NT2/D1 (cell line): ENCODE measurements at regions not wholly inside any gene's neighbourhood (a gene's known extent, or its start where the extent isn't known, plus 50 kb on each side); places are given as distances from the start of the nearest gene placed in this dataset.

Experiments used
- DNase-seq: peaks from one replicate; pipeline ENCODE4 v3.0.0-alpha.2; 2011; ENCODE audit warnings: low read depth, low spot score
- H3K27me3 ChIP-seq: 2 replicates; pipeline ENCODE4 v1.6.0; 2011; ENCODE audit warnings: mild to moderate bottlenecking; ENCODE audit not compliant: insufficient read length, insufficient read depth
- H3K36me3 ChIP-seq: 2 replicates; pipeline ENCODE4 v1.6.1; 2011; ENCODE audit warnings: mild to moderate bottlenecking, low read length, mixed read lengths; ENCODE audit not compliant: insufficient read depth, insufficient read length
- H3K4me1 ChIP-seq: 2 replicates; pipeline ENCODE4 v1.5.1; 2011; ENCODE audit not compliant: insufficient read depth, insufficient read length
- H3K4me3 ChIP-seq: 2 replicates; pipeline ENCODE4 v1.5.1; 2011; ENCODE audit warnings: low read depth; ENCODE audit not compliant: insufficient read length
- H3K9ac ChIP-seq: 2 replicates; pipeline ENCODE4 v1.6.0; 2011; ENCODE audit warnings: low read depth; ENCODE audit not compliant: insufficient read length
- H3K9me3 ChIP-seq: 2 replicates; pipeline ENCODE4 v1.5.1; 2011; ENCODE audit warnings: mild to moderate bottlenecking, low read length; ENCODE audit not compliant: insufficient read depth
- SUZ12 ChIP-seq: IDR thresholded peaks from 2 replicates; pipeline ENCODE4 v1.6.1; 2011; ENCODE audit not compliant: insufficient read length, insufficient read depth; ENCODE audit errors: extremely low read depth
- YY1 ChIP-seq: IDR thresholded peaks from 2 replicates; pipeline ENCODE4 v1.6.1; 2011; ENCODE audit not compliant: insufficient read length, insufficient read depth
- ZNF274 ChIP-seq: IDR thresholded peaks from 2 replicates; pipeline ENCODE4 v1.6.1; 2011; ENCODE audit warnings: mild to moderate bottlenecking, low read depth, low read length

GRCh38 chr3:73772076-73772886 lies 147.5 kb upstream of the PDZRN3 start:
- Histone ChIP-seq H3K4me1 (no peaks in the 10 kb centered on the region), H3K36me3 (no peaks in the 10 kb centered on the region), H3K9ac (no peak overlapping the region), H3K9me3 (peaks cover 17% of the 10 kb centered on the region), H3K27me3 (no peaks in the 10 kb centered on the region), H3K4me3 (no peak overlapping the region)
- DNase-seq: no peak
- TF ChIP-seq ZNF274: no peak
- TF ChIP-seq SUZ12: no peak
- no peak for TF ChIP-seq YY1

GRCh38 chr3:73768524-73769308 lies 144.0 kb upstream of the PDZRN3 start:
- no peak for DNase-seq
- Histone ChIP-seq H3K4me1 (peaks cover 2% of the 10 kb centered on the region), H3K27me3 (no peaks in the 10 kb centered on the region)

GRCh38 chr3:73766599-73767381 lies 142.0 kb upstream of the PDZRN3 start:
- no peak for DNase-seq
- Histone ChIP-seq H3K9me3 (peaks cover 17% of the 10 kb centered on the region), H3K36me3 (no peaks in the 10 kb centered on the region), H3K4me1 (peaks cover 2% of the 10 kb centered on the region), H3K27me3 (no peaks in the 10 kb centered on the region), H3K4me3 (no peak overlapping the region), H3K9ac (no peak overlapping the region)
- TF ChIP-seq SUZ12 (no peak), YY1 (no peak), ZNF274 (no peak)

More at GRCh38 chr3:73768524-73769308, 144.0 kb upstream of the PDZRN3 start:
- H3K9me3 ChIP-seq: peaks cover 17% of the 10 kb centered on the region
- H3K4me3 ChIP-seq: no peak overlapping the region
- H3K36me3 ChIP-seq: no peaks in the 10 kb centered on the region
- TF ChIP-seq SUZ12 (no peak), YY1 (no peak), ZNF274 (no peak)
- H3K9ac ChIP-seq: no peak overlapping the region

GRCh38 chr3:73765878-73766545 lies 141.3 kb upstream of the PDZRN3 start:
- Histone ChIP-seq H3K36me3 (no peaks in the 10 kb centered on the region), H3K9ac (no peak overlapping the region)
- no peak for DNase-seq

GRCh38 chr3:73762855-73763254 lies 138.1 kb upstream of the PDZRN3 start:
- no peaks in the 10 kb centered on the region for H3K27me3 ChIP-seq
- H3K4me3 ChIP-seq: no peak overlapping the region
- no peak for TF ChIP-seq YY1
- TF ChIP-seq SUZ12: no peak
- TF ChIP-seq ZNF274: no peak
- peak; percentile 52 for DNase-seq
- H3K4me1 ChIP-seq: peaks cover 2% of the 10 kb centered on the region
- no peaks in the 10 kb centered on the region for H3K9me3 ChIP-seq
- H3K36me3 ChIP-seq: no peaks in the 10 kb centered on the region
- no peak overlapping the region for H3K9ac ChIP-seq

More at GRCh38 chr3:73765878-73766545, 141.3 kb upstream of the PDZRN3 start:
- Histone ChIP-seq H3K4me1 (peaks cover 2% of the 10 kb centered on the region), H3K27me3 (no peaks in the 10 kb centered on the region), H3K9me3 (peaks cover 15% of the 10 kb centered on the region), H3K4me3 (no peak overlapping the region)
- TF ChIP-seq YY1 (no peak), ZNF274 (no peak), SUZ12 (no peak)

GRCh38 chr3:73759297-73759711 lies 134.6 kb upstream of the PDZRN3 start:
- Histone ChIP-seq H3K27me3 (no peaks in the 10 kb centered on the region), H3K9ac (no peak overlapping the region), H3K36me3 (no peaks in the 10 kb centered on the region), H3K4me1 (no peaks in the 10 kb centered on the region), H3K9me3 (no peaks in the 10 kb centered on the region), H3K4me3 (no peak overlapping the region)
- DNase-seq: no peak
- TF ChIP-seq YY1: no peak
- TF ChIP-seq SUZ12: no peak
- no peak for TF ChIP-seq ZNF274
